ENCODE measurements at regions not wholly inside any gene's neighbourhood (a gene's known extent, or its start where the extent isn't known, plus 50 kb on each side); places are given as distances from the start of the nearest gene placed in this dataset.

DNA sequence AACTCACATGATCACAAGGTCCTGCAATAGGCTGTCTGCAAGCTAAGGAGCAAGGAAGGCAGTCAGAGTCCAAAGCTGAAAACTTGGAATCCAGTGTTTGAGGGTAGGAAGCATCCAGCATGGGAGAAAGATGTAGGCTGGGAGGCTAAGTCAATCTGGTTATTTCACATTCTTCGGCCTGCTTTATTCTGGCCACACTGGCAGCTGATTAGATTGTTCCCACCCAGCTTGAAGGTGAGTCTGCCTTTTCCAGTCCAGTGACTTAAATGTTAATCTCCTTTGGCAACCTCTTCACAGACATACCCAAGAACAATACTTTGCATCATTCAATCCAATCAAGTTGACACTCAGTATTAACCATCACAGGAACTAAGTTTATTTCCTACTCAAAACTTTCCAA, 453.4 kb downstream of the TLE4 start:
- no peak for DNase-seq

DNA sequence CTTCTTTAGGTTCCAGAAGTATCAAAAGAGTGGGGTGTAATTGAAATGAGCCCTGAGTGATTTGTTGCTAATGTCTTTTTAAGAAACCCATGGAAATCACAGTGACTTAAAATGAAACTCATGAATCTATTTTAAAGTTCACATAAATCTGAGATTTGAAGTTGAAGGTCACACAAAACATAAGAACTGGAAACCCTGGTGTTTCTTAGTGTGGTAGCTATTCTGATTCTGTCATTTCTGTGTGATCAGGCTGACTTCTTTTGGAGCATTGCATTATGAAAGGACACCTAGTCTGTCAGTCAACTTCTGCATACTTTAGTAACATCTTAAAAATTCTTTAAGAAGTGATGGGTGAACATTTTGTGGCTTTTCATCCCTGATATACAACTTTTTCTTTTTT, 448.8 kb downstream of the TLE4 start:
- no peak for DNase-seq

DNA sequence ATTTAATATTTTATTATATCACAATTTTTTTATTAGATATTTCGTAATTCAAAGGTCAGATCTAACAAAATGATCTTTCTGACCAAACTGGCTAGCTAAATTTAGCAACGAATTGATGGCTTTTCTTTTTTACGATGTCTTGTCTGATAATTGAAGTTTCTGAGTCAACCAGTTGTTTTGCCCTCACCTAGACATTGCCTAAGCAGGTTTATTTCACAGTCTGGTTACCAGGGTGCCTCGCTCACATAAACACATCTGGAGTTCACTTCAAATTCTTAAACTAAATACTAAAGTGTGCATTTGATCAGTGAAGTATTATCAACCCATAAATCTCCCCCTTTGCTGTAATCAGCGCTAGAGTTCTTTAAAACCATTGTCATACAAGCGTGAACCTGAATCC, 448.3 kb downstream of the TLE4 start:
- DNase-seq = no peak

DNA sequence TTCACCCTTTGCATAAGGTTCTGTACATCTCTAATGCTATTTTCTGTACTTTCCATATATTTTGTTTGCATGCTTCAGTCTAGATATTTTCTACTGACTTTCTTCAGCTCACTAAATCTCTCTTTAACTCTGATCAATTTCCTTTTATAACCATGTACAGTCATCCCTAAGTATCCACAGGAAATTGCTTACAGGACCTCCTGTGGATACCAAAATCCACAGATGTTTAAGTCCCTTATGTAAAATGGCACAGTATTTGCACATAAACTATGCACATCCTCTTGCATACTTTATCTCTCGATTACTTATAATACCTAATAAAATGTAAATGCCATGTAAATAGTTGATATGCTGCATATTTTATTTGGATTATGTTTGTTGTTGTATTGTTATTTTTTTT, 442.1 kb downstream of the TLE4 start:
- no peak for DNase-seq

DNA sequence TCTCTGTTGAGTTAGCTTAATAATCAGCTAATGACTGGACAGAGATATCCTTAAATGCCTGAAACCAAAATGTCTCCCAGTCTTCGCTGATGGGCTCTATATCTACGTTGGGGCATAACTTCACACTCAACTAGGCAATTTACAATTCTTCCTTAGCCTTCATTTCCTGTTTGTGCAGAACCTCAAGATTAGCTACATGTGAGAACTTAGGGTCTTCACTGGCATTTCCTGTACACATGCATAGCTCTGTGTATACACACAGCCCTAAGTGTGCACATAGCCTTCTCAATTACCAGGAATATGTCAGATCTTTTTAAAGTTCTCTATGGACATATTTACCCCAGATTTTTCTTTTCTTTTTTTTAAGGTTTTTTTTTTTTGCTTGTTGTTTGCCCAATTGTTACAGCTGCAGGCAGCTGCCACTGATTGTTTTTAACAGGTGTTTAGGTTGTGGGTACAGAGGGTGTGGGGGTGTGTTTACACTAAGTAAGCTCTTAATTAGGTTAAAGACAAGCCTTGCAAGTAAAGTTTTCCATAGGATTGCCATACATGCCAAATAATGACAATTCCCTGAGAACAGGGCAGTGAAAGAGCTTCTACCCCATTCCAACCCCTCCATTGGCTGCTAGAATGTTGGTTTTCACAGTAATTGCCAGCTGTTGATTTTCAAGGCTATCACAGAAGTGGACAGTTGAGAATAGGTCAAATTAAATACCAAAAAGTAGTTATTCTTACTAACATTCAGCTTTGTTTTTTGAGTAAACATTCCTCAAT, 441.0 kb downstream of the TLE4 start:
- no peak for DNase-seq

DNA sequence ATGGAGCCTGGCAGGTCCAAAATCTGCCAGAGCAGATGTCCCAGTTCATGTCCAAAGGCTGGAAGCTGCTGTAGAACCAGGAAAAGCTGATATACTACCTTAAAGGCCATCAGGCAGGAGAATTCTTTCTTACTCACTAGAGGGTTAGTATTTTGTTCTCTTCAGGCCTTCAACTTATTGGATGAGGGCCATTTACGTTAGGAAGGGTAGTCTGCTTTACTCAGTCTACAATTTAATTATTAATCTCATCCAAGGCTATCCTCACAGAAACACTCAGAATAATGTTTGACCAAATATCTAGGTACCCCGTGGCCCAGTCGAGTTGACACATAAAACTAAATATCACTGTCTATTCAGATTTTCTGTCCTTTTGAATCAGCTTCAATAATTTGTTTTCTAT, 437.4 kb downstream of the TLE4 start:
- DNase-seq = no peak

DNA sequence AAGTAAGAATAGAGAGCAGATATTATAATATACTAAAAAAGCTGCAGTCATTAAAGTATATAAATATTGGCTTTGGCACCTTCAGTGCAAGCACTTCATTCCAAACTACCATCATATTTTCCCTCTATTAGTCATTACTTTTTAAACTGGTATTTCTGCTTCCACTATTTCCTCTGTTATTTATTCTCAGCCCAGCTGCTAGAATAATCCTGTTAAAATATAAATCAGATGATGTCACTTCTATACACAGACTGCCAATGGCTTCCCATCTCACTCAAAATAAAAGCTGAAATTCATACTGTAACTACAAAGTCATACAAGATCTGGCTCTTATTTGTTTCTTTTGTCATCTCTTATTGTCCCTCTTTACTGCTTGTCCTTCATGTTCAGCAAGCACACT, 432.9 kb downstream of the TLE4 start:
- DNase-seq = no peak

DNA sequence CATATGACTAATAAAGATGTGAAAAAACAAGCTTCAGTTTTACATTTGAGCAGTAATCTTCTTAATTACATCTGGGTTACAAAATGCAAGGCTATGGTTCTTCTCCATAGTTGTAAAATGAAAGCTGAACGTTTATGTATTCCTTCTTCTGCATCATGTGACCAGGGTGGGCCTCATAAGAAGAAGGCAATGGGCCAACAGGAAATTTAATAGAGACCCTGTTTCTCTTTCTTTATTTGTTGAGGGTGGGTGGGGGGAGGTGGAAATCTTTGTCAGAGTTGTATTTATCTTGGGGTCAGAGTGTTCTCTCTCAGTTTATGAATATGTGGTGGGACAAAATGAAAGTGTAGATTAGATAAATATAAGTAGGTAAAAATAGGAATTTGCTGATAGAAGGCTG, 418.8 kb downstream of the TLE4 start:
- DNase-seq = no peak

DNA sequence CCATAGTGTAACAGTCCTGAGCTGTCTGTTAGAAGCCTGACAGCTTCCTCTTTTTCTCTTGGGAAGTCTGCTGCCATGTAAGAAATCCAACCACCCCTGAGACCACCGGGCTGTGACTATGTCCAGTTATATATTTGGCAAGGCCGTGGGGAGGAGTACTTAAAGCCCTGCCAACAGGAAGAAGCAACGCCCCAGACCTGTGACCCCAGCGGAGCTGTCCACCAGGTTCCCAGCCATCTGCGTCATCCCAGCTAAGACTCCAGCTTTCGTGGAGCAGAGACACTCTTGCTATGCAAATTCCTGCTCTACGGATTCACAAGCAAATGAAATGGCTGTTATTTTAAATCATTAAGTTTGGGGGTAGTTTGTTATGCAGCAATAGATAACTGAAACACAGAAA, 417.3 kb downstream of the TLE4 start:
- no peak for DNase-seq

DNA sequence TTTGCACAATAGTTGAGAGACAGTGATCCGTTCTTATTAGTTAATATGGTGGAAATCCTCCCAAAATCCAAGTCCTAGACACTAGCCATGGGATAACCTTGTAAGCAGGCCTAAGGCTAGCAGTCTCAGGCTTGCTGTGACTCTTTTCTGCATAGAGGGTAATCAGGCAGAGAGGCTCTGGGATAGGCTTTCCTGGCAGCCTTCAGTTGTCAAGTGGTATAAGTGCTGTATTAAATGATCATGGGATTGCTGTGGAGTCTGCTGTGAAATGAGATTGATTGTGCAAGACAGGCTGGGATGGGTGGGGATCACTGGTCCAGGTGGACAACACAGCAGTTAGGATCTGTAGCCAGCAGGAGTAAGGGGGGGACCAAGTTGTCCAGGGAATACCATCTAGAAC, 416.4 kb downstream of the TLE4 start:
- DNase-seq = no peak

DNA sequence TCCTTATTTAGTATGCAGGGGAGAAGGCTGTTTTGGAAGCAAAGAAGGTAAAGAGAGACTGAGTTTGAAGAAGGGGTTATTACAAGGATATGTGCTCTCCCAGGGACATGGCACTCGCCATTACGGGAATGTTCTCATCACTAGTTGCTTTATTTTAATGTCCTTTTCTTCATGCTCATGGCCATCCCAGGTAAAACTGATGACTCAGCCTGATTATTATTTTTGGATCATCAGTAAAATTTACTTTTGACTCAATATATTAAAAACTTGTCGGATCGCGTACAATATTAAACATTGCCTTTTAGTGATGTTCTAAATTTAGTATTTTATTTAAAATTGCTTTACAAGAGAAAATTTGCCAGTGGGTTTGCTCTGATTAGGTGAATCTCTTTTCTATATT, 414.7 kb downstream of the TLE4 start:
- no peak for DNase-seq

DNA sequence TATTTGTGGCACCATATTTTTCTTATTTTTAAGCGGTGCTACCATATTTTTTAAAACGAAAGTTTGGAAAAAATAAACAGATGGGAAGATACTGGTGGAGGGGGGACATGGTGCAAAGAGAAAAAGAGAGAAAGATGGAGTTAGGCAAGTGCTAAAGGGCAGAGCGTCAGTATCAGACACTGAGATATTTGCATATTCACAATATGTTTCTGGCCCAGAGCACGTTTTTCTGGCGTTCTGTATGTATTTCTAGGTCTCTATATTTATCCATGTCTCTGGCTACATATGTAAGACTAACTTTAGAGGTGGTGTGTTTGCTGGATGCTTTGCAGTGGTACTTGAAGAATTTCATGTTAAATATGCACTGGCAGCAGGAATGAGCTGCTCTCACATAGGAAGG, 414.0 kb downstream of the TLE4 start:
- no peak for DNase-seq

DNA sequence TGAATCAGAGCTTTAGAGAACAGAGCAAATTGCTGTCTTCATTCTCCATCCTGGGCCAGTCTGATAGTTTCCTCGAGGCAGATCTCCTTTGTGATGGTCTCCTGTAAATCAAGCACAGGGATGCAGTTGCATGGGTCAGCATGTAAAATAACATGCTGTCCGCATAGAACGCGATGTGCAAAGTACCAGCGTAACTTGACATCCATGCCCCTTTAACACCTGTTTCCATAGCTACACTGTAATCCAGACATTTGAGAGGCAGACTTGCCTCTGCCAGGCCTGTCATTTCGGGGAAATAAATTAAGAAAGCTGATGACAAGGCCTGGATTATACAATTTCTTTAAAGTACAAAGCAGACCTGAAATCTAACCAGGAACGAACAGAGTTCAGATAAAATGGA, 413.5 kb downstream of the TLE4 start:
- DNase-seq = no peak

DNA sequence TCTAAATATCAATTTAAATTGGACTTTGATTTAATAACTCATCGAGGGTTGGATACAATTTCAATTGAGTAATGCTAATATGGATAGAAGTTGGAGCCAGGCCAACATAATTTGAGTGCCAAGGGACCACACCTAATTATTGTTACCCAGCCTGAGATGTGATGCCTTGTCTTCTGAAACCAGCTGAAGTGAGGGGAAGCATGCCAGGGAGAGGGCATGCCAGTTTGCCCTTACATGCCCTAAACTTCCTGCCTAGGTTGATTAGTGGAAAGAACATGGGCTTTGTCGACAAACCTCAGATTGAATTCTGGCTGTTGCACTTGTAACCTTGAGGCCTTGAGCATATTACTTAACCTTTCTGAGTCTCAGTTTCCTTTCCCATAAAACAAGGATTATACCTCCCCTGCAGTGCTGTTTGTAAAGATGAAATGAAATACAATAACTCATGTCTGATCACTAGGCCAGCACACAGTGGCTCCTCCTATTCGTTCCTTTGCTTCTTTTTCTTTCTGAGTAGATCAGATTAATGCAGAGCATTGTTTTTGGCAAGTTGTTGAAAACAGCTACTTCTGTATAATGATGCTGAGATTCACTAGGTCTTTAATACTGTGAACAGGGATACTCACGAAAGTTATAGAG, 412.8 kb downstream of the TLE4 start:
- DNase-seq = no peak

DNA sequence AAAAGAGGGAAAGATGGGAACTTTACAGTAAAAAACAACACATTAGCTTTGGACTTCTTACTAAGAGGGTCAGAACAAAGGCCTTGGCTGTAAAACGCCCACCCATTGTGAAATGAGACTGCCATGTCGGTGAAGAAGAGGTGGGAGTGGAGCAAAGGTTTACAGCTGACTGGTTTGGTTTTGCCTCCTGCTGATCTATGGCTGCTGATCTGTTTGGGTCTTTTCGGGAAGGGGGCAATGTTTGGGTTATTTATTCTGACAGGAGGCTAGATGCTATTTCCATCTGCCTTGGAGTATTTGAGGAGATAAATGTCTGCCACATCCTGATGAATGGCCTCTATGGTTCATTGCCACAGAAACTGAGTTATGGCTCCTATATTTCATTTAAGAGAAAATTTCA, 408.7 kb downstream of the TLE4 start:
- DNase-seq = no peak

DNA sequence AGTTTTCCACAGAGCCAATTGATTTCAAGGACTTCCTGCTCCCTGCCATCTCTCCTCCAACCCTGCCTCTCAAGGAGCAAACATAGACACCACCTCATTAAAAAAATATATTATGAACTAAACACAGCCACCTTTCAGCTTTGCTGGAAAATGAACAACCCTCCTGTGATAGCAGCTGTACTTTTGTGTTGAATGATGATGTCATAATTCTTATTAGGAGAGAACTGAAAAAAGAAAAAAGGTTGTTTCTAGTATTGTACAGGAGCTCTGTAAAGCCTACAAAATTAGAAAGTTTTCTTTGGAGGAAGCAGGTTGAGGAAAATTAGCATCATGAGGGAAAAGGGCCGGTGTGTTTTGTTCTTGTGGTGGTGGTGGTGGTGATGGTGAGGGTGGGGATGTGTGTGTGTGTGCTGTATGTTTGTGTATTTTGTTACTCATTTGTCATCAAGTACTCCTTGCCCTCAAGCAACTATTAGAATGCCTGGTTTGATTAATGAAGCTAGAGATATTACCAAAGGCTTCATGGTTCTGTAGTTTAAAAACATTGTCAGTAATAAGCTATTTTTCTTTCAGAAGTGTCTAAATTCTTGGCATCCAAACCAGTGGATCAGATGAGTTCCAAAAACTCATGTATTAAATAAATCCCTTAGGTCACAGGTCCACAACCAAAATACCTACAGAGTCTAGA, 405.9 kb downstream of the TLE4 start:
- no peak for DNase-seq

DNA sequence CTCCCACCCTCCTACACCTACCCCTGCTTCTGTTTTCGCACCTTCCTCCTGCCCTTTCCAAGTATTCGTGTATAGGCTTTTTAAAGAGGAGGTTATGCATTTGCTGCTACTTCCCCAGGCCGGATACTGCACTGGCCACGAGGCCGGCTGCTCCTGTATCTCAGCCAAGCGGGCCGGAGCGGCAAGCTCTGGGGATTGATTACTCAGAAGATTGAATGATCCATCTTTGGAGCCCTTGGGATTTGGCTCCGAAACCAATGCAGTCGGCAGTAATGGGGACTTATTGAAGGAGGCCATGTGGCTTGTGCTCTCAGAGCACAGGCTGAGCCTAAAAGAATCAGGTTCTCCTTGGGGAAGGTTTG, 405.3 kb downstream of the TLE4 start:
- no peak for DNase-seq

DNA sequence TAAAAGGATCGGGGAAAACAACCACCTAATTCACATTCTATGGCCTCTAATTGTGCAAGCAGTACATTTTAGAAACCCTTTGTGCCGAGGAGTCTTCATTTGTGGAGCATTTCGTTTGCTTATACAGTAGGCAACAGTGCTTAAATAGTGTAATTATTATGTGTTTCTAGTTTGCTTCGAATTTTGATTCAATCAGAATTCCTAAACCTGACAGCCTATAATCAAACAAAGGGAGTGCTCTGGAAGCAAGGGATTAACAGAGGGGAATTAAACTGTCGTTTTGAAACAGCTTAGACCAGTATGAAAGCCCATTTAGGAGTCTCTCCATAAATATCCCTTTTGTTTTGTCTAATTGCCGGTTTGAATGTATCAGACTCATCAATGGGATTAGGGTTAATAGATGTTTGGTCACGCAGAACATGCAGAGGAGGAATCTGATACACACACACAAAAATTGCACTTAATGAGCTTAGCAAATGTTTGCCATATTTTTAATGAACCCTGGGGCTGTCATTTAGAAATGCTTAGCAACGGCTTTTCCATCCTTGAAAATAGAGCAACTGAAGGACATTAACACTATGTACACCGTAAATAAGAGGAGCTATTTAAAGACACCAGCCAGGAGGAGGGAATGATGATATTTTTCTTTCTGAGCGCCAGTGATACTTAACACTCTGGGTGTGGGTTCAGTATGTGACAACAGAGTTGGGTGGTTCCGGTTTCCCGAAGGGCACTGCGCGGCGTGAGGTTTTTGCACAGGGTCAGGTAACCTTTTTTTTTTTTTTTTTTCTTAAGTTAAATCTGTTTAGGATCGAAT, 404.7 kb downstream of the TLE4 start:
- DNase-seq = no peak

DNA sequence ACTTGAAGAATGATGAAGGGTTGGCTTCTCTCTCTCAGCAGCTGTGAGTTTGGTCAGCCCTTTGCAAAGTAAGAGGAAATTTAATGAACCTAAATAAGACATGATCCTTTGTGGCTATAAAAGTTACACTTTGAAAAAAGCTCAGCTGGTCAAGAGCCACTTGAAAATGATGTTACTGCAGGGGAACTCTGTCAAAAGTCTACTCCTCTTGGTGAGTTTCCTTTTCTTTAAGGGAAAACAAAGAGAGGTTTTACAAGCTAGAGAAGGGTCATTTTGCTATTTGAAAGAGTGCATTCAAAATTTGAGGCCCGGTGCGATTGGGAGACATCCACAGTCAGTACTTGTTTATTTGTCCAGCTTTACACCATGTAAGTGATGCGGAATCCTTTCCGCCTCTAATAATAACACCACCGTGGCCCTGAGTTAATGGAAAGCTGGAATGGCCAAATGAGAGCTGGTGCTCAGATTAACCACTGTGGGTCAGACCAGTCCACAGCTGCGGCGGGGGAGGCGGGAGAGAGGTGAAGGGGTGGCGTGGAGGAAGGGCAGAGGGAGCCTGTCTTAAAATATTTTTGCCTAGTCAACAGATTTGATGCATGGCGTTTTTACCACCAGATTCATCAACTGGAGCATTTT, 404.0 kb downstream of the TLE4 start:
- DNase-seq = no peak

DNA sequence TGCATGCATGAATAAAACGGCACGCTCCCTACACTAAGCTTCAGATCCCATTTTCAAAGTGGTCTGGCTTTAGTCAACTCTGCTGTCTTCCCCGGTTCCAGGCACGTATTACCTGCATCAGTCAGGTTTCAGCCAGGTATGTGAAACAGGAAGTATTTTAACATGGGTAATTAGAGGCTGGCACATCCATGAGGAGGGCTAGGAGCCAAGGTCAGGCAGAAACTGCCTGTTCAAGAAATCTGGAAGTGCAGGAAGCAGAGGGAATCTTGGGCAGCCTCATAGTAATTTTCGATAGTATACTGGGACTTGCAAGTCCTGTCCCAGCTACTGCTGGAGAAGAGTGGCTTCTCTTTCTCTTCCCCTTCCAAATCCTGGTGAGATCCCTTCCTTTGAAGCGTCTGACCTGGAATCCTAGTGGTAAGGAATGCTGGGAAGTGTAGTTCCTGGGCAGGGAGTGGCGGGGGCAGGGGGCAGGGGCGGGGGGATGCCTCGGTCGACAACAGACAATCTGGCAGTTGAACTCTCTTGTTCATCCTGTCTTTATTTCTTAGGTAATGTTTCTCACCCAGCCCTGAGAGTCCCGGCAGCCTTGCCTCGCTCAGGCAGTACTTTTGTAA, 403.1 kb downstream of the TLE4 start:
- DNase-seq = no peak

DNA sequence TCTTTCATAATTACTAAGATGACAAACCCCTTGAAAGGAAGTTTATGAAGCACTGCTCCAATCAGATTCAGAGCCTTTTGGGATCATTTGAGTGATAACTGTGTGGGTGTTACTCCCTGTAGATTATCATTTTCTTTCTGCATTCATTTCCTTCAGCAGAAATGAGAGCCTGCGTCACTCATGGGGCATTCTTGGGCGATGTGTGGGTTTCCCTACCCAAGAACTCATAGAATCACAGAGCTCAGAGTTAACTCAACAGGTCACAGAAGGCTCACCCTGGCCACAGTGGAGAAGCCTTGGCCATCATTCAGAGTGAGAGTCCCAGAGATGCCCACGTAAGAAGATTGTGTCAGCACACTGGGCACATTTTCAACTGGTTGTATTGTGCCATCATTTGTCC, 401.9 kb downstream of the TLE4 start:
- DNase-seq = no peak

DNA sequence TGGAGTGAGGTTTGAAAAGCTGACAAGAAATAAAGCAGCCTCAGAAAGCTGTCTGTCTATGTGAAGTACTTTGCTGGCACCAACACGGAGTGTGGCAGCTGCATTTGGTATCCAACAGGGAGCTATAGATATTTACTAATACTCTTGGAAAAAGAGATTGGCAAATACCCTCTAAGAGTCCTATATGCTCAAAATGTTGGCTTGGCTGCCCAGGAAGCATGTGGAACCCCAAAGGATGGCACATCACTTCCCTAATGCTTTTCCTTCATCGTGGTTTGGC, 398.3 kb downstream of the TLE4 start:
- DNase-seq = no peak

Measured in right forelimb (tissue), 1 donor.